ENCODE measurements at regions not wholly inside any gene's neighbourhood (a gene's known extent, or its start where the extent isn't known, plus 50 kb on each side); places are given as distances from the start of the nearest gene placed in this dataset.
"Not testable (repeated sequence)": the region's sequence is repeated elsewhere in the genome, so short reads cannot be mapped to it uniquely, and the experiment has no call there.

DNA sequence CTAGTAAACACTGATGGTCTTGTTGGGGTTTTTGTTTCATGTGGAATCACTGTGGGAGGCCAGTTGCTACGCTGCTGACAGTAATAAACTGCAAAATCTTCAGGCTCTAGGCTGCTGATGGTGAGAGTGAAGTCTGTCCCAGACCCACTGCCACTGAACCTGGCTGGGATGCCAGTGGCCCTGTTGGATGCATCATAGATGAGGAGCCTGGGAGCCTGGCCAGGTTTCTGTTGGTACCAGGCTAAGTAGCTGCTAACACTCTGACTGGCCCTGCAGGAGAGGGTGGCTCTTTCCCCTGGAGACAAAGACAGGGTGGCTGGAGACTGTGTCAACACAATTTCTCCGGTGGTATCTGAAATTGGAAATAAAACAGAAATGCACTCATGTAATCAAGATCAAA is 335.6 kb downstream of the RPIA start:
- DNase-seq = not testable (repeated sequence)

DNA sequence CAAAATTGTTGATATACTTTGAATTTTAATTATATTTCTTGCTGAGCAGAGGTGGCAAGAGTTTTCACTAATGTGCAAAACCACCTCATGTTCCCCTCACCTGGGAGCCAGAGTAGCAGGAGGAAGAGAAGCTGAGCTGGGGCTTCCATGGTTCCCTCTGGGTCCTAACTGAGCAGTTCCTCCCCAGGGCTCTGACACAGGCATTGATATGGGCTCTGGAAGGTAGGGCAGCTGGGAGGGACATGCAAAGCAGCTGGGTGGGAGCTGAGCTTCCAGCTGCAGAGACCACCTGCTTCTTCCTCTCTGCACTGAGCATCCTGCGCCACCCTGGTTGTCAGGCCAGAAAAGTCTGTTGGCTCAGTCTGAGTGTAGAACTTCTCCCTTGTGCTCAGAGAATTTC is 336.1 kb downstream of the RPIA start:
- DNase-seq = not testable (repeated sequence)

DNA sequence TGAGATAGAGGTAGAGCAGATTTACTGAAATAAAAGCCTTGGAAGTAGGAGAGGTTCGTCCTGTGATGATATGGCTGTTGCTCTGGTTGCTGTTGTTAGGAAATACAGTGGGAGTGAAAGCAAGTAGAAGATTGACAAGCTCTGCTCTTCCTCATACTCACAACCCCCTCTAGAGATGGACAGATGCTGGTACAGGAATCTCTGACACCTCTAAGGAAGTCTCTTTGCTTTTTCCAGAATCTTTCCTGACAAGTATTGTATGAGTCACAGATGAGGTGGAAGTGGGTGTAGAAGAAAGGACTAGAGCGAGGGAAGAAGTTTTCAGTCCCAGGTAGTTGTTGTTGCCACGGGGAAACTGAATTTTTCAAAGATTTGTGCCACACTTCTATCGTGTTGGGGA is 337.8 kb downstream of the RPIA start:
- DNase-seq = not testable (repeated sequence)

DNA sequence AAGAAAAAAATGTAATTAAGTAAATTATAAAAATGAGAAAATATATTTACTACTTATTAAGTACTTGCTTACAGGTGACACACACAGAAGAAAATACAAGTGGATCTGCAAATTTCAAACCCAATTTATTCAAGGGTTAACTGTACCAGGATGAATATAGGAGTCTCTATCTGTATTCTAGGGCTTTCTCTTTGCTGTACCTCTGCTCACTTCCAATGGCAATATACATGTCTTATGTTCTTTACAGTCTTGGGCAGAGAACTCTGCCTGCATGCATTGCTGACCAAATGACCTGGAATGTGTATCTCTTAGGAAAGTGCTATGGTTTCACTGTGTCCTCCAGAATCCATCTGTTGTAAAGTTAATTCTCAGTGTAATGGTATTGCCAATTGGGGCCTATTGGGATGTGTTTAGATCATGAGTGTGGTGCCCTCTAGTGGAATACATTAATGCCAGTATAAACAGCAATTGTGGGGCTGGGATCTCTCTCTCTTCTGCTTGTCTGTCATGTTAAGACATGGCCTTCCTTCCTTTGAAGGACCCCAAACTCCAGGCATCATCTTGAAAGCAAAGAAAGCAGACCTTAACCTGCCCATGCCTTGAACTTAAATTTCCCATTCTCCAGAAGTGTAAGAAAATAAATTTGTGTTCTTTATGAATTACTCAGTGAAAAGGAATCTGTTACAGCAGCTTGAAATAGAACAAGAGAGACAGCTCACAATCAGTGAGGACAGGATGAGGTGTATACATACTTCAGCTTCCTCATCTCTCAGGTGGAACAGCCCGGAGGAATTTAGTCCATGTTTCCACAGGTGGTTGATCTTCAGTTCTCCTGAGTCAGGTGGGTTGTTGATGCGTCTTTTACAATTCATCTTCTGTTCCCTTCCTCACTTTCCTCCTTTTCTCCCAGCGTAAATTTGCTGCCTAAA is 356.9 kb downstream of the RPIA start:
- not testable (repeated sequence) for DNase-seq

DNA sequence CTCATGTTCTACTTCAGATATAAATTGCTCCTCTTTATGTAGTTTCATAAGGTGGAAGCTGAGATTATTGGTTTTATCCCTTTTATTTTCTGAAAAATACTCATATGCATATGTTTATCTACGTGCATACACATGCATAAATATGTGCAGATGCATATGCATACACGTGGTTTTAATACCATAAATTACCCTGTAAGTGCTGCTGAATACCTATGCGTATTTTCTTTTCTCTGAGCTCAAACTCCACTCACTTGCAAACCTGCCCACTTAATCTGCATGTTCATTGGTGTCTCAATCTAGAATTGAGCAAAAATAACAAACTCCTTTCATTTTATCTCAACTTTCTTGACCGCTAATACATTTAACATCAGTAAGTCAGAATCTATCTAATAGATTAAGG is 367.1 kb downstream of the RPIA start:
- not testable (repeated sequence) for DNase-seq

DNA sequence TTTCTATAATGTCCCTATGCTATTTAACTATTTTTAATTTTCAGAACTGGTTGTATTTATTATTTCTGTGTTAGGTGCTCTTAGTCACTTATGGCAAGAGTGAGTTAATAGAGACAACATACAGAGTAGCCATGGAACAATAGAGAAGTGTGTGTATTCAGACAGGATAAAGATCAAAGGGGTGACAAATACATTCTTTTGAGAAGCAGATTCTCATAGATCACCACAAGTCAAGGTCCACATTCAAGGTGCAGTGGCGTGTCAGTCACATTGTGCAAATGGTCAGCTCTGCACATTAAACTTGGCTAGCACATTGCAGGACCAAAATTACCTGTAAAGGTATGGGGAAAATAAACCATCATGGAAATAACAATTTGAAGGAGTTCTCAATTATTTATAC is 369.7 kb downstream of the RPIA start:
- not testable (repeated sequence) for DNase-seq

DNA sequence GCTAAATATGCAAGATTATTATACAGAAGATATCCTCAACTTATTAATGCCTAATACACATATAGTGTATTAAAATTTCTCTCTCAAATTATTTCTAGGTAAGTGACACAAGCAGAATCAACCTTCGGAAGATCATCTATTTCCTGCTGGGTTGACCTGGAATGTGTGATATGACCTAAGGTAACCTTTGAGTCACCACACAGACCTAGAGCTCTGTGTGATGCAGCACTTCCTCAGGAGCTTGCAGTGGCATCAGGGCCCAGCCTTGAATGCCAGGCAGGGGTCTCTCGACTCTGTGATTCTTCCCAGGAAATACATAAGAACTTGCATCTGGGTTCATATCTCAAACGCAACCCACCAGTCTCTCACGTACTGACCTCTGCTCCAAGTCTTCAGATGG is 385.3 kb downstream of the RPIA start:
- not testable (repeated sequence) for DNase-seq

DNA sequence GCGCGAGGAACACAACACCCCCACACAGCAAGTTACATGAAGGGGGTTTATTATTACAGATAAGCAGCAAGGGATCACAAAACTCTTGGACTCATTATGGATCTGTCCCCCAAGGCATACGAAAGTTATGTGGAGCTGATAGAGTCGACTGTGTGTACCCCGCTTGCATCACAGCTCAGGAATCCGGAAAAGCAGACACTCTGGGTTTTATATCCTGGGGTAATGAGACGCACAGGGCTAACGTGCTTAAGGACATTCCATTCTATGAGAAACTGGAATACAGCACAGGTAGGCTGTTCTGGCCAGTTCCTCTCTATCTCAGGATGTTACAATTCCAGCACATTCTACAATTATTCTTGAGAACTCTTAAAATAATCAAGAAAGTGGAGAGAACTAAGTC is 401.4 kb downstream of the RPIA start:
- not testable (repeated sequence) for DNase-seq

DNA sequence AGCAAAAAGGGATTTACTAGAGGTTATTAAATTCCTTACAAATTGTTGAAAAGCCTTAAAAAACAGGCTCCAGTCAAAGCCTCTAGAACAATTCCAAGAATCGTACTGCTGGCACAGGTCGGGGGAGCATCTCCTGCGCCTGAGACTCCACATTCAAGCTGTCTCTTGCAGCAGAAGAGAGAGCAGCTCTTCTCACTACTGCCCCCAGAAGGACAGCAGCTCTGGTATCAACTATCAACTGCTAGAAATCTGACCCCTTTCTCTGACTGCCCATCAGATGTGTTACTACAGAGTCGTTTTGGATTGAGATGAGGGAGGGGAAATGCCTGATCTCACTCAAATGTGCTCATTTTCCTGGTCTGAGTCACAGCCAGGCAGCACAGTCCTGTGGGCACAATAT is 403.6 kb downstream of the RPIA start:
- DNase-seq = not testable (repeated sequence)

DNA sequence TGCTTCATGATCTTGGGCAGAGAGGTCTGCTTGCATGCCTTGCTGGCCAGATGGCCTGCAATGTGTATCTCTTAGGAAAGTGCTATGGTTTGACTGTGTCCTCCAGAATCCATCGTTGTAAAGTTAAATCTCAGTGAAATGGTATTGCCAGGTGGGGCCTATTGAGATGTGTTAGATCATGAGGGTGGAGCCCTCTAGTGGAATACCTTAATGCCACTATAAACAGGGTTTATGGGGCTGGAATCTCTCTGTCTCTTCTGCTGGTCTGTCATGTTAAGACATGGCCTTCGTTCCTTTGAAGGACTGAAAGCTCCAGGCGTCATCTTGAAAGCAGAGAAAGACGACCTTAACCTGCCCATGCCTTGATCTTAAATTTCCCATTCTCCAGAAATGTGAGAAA is 411.1 kb downstream of the RPIA start:
- DNase-seq = not testable (repeated sequence)

DNA sequence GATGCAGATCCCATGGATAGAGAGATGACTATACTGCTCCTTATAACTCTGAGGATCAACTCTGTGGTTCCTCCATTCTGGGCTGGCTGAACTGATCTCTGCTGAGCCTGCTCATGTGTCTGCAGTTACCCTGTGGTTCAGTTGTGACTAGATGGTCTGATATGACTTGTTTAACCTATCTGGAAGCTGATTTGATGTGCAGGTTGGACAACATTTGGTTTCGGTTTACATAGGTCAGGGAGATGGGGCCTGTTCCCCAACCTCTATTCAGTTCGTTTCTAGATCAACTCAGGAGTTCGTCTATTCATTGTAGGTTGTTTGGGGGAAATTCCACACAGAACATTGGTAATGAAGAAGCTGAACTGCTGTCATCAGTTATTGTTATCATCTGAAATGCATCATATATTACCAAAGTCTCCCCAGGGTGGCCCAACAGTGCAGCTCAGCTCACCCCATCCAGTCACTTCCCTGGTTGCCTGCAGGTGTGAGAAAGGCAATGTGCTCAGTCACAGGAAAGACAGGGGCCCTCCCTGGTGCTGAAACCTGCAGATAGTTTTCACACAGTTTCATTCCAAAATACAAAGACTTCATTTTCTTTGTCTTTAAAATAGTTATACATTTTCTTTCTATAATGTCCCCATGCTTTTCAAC is 415.0 kb downstream of the RPIA start:
- not testable (repeated sequence) for DNase-seq

DNA sequence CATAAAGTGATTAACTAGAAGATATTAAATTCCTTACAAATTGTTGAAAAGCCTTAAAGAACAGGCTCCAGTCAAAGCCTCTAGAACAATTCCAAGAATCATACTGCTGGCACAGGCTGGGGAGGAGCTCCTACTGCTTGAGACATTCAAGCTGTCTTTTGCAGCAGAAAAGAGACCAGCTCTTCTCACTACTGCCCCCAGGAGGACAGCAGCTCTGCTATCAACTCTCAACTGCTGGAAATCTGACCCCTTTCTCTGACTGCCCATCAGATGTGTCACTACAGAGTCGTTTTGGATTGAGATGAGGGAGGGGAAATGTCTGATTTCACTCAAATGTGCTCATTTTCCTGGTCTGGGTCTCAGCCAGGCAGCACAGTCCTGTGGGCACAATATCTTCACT is 421.0 kb downstream of the RPIA start:
- DNase-seq = not testable (repeated sequence)

DNA sequence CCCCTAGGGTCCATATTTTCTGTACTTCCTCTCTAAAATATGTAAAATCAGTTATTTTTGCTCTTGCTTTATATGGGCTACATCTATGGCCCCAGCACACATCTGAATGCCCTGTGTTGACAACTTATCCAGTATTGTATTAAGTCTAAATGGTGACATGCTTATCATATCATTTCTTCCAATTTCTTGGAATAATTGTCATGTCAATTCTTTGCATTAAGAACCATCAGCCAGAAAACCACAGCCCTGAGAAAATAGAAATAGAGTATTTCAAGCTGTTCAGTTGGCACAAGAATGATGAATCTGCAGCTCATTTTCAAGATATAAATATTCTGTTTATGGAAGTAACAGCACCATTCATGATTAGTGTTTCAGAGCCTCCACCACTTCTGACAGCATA is 421.8 kb downstream of the RPIA start:
- DNase-seq = not testable (repeated sequence)

DNA sequence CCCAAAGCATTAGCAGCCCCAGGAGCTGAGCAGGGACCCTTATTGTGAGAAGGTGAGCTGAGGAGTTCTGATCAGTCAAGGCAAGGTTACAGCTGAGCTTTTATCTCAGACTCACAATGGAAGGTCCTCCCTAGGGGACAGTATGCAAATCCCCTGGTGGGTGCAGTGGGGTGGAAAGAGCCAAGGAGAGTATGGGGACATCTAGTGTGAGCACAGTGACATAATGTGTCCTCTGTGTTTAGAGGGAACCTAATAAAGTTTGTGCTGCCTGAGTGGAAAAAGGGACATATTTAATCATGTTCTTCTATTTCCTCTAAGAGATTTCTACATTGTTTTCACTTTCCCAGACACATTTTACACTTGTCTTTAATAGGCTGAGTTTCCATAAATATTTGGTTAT is 438.0 kb downstream of the RPIA start:
- DNase-seq = not testable (repeated sequence)

DNA sequence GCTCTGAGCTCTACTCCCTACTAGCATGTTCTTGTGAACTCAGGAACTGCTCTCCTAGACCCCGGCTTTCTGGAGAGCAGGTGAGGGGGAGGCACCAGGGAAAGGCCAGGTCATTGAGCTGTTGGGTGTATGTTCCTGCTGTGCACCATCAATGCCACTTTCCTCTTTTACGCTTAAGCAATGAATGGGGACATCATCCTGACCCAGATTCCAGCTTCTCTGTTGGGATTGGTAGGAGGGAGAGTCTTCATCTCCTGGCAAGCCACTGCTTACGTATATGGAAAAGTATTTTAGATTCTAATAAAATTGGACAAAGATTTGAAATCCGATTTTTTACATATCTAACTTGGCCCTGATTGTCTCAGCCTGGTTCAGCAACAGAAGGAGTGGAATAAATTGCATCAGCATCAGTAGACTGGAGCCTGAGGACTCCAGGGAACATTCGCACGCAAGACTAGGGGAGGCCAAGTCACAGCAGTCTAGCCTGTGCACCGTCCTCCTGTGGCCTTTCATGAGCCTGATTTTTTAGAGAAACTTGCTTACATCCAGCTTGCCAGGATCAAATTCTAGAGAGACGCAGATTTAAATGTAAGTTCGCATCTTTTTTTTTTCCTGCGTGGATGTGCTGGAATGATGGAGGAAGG is 439.3 kb downstream of the RPIA start:
- DNase-seq = not testable (repeated sequence)

DNA sequence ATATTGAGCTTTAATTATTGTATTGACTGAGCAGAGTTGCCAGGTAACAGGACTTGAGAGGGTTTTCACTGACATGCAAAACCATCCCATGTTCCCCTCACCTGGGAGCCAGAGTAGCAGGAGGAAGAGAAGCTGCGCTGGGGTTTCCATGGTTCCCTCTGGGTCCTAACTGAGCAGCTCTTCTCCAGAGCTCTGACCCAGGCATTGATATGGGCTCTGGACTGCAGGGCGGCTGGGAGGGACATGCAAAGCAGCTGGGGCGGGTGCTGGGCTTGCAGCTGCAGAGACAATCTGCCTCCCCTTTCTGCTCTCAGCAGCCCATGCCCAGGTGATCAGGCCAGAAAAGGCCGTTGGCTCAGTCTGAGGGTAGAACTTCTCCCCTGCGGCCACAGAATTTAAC is 451.5 kb downstream of the RPIA start:
- not testable (repeated sequence) for DNase-seq

DNA sequence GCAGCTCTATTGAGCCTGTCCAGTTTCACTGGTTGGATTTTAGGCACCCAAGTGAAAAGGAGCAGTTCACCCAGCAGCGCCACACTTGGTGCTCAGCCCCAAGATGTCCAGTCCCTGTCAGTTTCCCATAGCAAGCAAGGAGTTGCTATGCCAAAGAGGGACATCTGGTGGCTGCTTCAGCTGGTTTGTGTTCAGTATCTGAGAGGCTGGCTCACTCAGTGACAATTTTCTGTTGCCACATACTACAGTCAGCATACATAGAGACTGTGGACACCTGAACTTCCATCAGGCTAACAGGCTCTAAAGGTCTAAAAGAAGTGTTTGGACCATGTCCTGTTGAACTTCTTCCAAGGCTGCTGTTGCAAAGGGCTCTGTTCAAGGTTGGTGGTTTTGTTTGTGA is 453.9 kb downstream of the RPIA start:
- not testable (repeated sequence) for DNase-seq

DNA sequence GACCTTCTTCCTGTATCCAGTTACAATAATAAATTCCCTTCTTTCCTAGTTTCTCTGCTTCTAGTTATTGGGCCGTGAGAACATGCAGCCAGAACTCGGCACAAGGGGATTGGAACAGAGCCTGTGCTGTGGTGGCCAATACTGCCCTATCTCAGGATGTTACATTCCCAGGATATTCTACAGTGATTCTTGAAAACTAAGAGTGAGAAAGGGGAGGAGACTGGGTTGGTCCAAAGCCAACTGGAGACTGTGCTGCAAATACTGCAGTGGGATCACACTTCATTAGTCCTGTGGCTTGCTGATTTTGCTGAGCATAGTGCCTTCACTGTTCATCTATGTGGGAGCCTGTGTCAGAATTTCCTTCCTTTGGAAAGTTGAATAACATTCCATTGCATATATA is 456.8 kb downstream of the RPIA start:
- DNase-seq = not testable (repeated sequence)

DNA sequence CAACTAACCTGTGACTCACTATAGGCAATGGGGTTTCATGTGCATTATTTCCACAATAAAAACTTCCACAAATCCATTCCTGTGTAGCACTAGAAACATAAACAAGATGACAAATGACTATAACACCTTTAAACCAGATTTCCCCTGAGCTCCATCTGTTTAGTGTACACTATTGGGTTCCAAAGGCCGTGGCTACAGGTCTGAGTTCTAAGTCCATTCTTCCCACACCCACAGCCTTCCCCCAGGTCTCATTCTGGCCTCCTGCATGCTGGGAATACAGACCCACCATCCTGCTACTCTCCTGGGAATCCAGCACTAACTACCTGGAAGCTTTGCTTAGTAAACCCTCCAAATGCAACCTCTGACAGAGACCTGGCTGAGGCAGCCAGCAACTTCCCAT is 460.2 kb downstream of the RPIA start:
- DNase-seq = not testable (repeated sequence)

DNA sequence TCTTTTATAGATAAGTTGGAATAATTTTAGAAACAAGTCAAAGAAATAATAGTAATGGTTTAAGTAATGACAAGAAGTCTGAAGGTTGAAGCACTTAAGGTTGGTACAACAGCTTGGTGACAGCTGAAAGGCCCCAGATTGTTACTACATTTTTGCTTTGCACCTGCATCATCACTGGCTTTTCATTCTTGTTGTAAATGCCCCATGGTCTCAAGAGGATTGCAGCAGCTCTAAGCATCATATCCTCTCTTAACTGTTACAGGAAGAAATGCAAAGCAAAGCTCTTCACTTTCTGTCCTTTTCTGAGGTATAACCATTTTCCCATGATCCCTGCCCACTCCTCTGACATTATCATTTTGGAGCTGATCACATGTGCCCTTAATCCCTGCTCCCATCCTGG is 461.0 kb downstream of the RPIA start:
- DNase-seq = not testable (repeated sequence)

DNA sequence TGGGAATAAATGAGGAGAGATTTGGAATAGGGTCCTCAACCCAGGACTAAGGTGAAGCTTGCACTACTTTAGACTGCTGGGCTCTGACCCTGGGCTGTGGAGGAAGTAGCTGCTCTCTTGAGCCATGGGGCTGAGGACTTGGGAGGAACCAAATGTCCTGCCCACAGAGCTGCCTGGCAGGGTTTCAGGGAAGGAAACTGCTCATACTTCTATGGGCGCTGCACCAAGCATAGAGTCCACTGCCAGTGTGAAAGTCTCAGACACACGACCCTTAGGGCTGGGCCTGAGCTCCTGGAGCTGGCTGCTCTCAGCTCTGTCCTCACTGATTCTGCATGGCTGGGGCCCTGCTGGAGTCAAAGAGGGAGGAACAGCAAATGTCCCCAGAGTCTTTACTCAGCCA is 461.7 kb downstream of the RPIA start:
- not testable (repeated sequence) for DNase-seq

DNA sequence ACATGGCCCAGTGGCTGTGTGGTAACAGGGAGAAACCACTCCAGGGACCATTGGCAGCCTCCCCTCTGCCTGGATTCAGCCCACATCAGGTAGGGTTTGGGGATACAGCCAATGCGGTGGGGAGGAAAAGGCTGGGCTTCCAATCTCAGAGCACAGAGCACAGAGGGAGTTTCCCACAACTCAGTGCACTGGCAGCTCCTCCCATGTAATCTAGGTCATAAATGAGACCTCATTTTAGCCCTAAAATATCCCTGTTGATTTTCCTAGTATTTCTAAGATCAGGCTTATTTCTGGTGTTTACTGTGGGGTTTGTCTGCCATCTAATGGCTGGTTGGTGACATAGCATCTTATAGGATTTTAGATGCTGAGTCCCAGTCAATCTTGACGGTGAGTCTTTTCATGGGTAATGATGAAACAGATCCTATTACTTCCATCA is 462.8 kb downstream of the RPIA start:
- DNase-seq = not testable (repeated sequence)

DNA sequence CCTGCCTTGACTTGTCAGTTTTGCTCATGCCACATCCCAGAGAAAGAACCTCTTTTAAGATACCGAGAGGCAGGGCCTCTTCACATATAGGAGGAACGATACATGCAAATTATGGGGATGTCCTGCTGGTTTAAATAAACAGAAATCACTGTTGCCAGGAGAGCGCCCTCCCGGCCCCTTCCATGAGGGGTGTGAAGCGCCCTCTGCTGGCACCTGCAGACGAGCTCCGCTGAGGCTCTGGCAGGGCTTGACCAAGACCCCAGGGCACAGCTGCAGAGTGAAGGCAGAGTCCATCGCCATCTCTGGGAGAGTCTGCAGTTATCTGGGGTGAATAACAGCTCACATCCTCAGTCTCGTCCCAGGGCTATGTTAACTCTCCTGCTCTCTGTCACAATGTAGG is 468.8 kb downstream of the RPIA start:
- DNase-seq = not testable (repeated sequence)

DNA sequence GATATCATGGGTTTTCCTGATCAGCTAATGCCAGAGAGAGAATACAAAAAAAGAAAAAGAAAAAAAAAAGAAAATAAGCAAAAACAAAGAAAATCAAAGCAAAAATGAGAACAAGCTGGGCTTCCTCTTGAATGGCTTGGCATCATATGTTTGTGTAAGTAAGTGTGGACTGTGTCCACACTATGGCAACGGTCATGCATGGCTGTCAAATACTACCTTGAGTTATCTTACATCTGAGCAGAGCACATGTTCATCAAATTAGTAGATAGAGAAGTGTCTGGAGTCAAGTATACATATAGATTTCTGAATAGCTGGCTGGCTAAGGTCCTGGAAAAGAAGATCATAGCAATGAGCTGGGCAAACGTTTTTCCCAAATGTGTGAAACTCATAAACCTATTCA is 470.2 kb downstream of the RPIA start:
- not testable (repeated sequence) for DNase-seq

Measured in activated naive CD4-positive, alpha-beta T cell treated with anti-CD3 and anti-CD28 coated beads, Interleukin-2, amount 50 U/mL, for 16 hours (primary cell).